H1 (cell line): ENCODE measurements at regions not wholly inside any gene's neighbourhood (a gene's known extent, or its start where the extent isn't known, plus 50 kb on each side); places are given as distances from the start of the nearest gene placed in this dataset.

Experiments
- TBP ChIP-seq: IDR thresholded peaks from 2 replicates; pipeline ENCODE4 v1.6.1; 2011; ENCODE audit warnings: low read depth, low read length, improper control_type of control experiment
- TF ChIP-seq, protein P1 (sequence below): IDR thresholded peaks from 2 replicates; pipeline ENCODE4 v1.6.1; 2012; ENCODE audit warnings: inconsistent platforms
- TF ChIP-seq, protein P2 (sequence below): IDR thresholded peaks from 2 replicates; pipeline ENCODE4 v1.6.1; 2012; ENCODE audit warnings: low read length, inconsistent platforms

DNA sequence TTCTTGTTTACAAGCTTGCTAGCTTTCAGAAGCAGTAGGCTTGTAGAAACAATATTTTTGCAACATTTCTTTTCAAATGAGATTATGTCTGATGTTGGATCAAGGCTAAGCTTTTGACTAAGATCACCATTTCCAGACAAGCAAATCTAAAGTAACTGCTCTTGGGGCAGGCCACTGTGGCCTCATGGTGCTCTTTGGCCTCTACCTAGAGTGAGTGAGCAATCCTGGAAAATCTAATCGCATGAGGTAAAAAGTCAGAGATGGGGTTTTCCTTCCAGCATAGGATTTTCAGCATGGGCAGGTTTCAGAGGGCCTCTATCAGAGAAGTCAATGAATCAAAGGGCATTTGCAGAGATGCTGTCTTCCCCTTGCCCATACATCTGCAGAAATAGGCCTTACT lies 331.9 kb downstream of the OMA1 start (continued):
- TF ChIP-seq, protein P1, sequence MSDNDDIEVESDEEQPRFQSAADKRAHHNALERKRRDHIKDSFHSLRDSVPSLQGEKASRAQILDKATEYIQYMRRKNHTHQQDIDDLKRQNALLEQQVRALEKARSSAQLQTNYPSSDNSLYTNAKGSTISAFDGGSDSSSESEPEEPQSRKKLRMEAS: no peak
- no peak for TF ChIP-seq TBP
- TF ChIP-seq, protein P2, sequence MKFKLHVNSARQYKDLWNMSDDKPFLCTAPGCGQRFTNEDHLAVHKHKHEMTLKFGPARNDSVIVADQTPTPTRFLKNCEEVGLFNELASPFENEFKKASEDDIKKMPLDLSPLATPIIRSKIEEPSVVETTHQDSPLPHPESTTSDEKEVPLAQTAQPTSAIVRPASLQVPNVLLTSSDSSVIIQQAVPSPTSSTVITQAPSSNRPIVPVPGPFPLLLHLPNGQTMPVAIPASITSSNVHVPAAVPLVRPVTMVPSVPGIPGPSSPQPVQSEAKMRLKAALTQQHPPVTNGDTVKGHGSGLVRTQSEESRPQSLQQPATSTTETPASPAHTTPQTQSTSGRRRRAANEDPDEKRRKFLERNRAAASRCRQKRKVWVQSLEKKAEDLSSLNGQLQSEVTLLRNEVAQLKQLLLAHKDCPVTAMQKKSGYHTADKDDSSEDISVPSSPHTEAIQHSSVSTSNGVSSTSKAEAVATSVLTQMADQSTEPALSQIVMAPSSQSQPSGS: no peak
- TF ChIP-seq, all 59 proteins: peak for 0
